GDM1 (cell line): ENCODE measurements at regions not wholly inside any gene's neighbourhood (a gene's known extent, or its start where the extent isn't known, plus 50 kb on each side); places are given as distances from the start of the nearest gene placed in this dataset.

ENCODE experiments used
- DNase-seq: peaks from one replicate; lab custom pipeline; 2025; lab: John Stamatoyannopoulos, UW

DNA sequence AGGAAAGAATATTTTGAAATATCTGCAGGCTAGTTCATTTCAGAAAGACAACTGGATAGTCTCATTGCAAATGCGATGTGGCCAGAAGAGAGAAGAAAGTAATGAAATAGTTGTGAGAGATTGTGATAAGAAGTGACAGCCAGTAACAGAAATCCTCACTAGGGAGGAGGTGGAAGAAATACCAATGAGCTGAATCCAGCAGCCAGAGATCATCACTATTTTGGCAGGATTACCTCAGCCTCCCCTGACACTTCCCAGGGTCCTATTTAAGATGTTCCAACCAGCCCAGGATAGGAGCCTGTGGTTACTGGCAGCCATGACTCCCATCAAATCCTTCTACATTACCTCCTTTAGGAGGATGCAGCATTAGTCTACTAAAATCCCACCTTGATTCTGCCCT lies 76.7 kb upstream of the ARHGAP24 start:
- DNase-seq: no peak

DNA sequence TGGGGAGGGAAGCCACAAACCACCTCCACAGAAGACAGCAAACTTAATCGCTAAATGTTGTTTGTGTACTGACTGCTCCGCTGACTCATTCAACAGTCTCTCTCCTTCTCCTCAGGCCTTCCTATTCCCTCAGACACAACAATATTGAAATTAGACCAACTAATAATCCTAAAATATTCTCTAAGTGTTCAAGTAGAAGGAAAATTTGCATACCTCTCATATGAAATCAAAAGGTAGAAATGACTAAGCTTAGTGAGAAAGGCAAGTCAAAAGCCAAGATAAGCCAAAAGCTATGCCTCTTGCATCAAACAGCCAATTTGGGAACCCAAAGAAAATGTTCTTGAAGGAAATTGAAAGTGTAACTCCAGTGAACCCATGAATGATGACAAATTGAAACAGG lies 75.7 kb upstream of the ARHGAP24 start:
- DNase-seq: no peak

DNA sequence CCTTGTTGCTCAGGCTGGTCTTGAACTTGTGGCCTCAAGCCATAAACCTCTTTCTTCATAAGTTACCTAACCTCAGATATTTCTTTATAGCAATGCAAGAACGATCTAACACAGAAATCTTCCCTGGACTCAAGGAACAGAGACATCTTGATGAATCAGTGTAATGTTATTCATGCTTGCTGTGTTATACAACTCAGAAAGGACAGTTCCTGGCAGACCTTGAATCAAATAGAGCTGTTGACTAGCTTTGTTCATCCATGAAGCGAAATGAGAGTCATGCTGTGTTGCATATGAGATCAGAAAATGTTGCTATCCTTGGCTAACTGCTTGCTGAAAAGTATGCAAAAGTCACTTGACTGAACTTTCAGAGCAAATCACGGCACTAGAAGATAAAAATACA lies 72.6 kb upstream of the ARHGAP24 start:
- DNase-seq: no peak

GRCh38 chr4:85406185-85406584 lies 68.8 kb upstream of the ARHGAP24 start:
- no peak for DNase-seq

DNA sequence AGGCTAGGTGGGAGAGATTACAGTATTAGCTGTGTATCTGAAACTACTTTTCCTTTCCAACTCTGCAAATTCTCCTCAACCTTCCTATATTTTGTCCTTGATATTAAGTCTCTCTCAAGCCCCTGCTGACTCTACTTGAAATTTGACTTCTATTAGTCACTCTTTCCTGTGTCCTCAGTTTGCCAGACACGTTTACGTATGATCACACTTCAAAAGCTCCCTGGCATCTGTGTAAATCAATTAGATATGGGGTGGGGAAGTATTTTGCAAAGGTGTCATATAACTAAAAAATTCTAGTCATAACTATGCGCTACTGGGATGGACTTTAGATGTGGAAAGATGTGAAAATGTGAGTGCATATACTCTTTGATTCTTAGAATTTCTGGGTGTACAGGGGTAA lies 67.4 kb upstream of the ARHGAP24 start:
- no peak for DNase-seq

- DNase-seq: no peak
These were observed 66.6 kb upstream of the ARHGAP24 start for GRCh38 chr4:85408301-85408700.

DNA sequence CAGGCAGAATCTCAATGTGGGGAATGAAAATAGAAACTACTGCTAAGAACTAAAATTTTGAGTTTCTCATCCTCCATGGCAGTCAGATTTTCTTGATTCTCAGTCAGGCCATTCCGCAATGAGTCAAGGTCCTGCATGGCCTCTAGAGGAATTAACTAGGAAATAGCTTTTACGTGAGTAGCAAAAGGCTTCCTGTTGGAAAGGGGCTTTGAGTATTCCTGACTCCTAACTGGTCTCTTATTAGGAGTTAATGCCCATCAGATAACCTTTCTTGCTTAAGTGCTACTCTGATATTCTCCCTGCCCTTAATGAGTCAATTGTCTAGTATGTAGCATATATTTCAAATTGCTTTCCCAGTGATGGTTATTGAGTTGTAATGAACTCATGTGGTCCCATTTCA lies 65.7 kb upstream of the ARHGAP24 start:
- DNase-seq: no peak

DNA sequence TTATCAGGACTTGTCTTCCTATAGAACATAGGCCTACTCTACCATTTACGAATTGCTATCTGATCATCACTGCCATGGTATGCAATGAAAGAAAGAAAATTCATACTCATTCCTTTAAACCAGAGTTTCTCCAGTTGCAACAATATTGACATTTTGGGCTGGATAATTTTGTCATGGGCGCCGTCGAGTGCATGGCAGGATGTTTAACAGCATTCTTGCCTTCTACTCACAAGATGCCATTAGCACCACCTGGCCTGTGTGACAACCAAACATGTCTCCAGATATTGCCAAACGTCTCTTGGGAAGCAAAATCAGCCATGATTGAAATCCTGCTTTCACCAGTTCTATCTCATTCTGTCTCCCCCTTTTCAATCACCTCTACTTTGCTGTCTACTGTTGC lies 63.6 kb upstream of the ARHGAP24 start:
- DNase-seq: no peak

GRCh38 chr4:85414972-85415371 lies 60.0 kb upstream of the ARHGAP24 start:
- DNase-seq: no peak

- DNase-seq: no peak
These were observed 58.9 kb upstream of the ARHGAP24 start for GRCh38 chr4:85416094-85416493.

DNA sequence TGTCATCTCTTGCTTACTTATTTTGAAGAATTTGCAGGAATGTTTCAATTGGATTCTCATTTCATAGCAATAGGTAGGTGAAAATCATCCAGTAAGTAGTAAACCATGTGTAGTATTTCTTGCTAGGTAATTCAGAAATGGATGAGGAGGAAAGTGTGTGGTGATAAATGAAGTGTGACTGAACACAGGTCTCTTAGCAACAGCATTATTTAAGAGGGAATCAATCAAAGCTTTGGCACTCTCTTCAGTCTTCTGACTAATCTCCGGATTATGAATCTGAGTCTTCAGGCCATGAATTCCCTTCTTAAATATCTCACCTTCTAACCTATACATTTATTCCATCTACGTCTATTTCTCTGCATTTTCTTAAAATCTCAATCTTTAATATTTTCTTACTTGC lies 55.8 kb upstream of the ARHGAP24 start:
- no peak for DNase-seq

- DNase-seq: no peak
These were observed 54.1 kb upstream of the ARHGAP24 start for GRCh38 chr4:85420831-85421230.

- no peak for DNase-seq
These were observed 51.5 kb upstream of the ARHGAP24 start for GRCh38 chr4:85423431-85423830.
